Iris pigment epithelial cell (primary cell): ENCODE measurements at regions not wholly inside any gene's neighbourhood (a gene's known extent, or its start where the extent isn't known, plus 50 kb on each side); places are given as distances from the start of the nearest gene placed in this dataset.
"Not testable (repeated sequence)": the region's sequence is repeated elsewhere in the genome, so short reads cannot be mapped to it uniquely, and the experiment has no call there.

ENCODE experiments used
- DNase-seq: peaks from one replicate; pipeline ENCODE4 v3.0.0-alpha.2; 2011; ENCODE audit warnings: low read depth

- DNase-seq, result no peak
Measured at GRCh38 chr7:47089461-47089860, 492.4 kb downstream of the TNS3 start.

DNA sequence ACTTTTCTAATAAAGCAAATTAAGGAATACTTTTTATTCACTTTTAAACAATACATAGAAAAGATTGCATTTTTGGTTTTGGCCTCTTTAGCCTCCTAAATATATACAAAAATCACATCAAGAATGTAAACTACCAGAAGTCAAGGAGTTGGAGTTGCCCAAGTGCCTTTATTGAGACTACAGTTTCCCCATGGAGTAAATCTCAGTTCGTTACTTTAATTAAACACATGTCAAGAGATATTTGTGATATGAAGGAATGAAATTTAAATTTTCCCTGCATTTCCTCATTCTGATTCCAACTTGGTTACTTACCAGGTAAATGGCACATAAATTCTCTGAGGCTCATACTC lies 492.9 kb downstream of the TNS3 start:
- DNase-seq, result no peak

GRCh38 chr7:47088329-47089067 lies 493.4 kb downstream of the TNS3 start:
- DNase-seq, result peak; percentile 64

DNA sequence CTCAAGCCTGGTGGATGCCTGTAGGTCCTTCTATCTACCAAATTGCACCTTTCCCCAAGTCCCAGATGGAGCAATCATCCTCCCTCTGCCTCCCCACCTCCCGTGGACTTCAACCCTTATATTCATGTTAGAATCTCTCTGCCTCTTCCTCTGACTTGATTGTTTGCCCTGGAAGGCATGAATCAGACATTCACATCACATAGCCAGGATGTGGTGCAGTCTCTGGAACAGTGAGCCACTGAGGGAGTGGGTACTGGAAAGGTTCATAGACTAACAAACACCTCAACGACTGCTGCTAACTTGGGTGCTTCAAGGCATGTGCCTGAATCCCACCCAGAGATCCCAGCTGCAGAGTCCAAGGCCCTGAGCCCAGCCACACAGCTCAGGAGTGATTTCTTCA lies 494.0 kb downstream of the TNS3 start:
- peak; percentile 67 for DNase-seq

DNA sequence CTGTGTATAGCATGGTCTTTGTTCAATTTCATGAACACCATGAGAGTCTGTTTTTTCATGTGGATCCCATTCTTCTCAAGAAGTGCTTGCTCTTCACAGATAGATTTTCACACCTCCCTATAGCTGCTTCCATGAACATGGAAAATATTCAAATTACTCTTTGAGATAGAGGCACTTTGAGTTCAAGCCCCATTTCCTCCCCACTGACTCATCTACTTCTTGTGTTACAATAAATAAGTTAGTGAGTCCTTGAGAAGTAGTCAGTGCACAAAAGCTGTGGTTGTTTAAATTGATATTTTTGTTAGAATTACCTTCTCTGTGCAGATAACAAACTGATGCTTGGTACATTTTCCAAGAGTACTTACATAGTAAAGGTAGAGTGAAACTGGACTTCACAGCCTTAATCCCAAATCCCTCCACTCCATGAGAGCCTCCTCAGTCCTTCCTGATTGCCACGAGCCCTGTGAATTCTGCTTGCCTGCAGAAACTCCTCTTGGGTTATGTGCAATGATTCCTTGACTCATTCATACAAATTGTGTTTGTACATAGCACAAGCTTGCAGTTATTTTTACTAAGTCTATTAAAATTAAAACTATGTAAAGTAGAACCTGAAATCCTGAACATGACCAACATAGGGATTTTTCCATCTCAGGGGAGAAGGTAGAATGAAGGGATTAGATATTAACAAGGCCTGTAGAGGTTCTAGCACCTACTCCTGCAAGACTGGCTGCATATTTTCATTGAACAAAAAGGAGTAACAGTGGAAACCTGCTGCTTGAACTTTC lies 496.2 kb downstream of the TNS3 start:
- DNase-seq, result peak; percentile 58

DNA sequence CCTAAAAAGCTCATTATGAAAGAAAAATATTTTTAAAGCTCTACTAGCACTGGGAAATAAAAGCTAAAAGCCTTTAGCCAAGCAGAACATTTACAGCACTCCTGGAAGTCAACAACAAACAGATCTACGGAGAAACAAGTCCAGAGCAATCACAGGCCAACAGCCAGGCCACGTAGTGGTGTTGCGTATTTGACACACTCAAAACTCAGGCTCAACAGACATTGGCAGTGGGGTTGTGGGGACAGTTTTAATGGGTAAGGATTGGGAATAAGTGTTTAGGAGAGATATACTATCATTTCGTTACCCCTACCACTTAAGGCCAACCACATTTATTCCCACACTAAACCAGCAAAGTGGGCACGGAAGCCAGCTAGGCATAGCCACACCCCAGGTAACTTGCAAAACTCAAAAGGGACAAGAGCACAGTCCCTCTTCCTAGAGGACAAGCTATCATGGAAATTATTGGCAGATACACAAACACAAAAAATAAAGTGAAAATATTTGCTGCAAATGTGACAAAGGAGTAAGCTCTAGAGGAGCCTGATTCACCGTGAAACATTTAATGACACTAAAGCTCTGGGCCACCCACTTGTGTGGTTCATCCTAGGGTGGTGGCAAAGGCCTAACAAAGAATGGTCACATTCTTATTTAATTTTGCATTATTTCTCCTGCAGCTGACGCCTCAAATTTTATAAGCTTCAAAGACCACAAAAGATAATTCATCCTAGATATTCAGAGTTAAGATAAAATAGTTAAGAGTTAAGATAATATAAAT lies 498.2 kb downstream of the TNS3 start:
- DNase-seq, result no peak

- DNase-seq, result peak; percentile 43
Measured at GRCh38 chr7:47080816-47081215, 501.1 kb downstream of the TNS3 start.

- DNase-seq, result peak; percentile 73
Measured at GRCh38 chr7:47078241-47078640, 503.7 kb downstream of the TNS3 start.

DNA sequence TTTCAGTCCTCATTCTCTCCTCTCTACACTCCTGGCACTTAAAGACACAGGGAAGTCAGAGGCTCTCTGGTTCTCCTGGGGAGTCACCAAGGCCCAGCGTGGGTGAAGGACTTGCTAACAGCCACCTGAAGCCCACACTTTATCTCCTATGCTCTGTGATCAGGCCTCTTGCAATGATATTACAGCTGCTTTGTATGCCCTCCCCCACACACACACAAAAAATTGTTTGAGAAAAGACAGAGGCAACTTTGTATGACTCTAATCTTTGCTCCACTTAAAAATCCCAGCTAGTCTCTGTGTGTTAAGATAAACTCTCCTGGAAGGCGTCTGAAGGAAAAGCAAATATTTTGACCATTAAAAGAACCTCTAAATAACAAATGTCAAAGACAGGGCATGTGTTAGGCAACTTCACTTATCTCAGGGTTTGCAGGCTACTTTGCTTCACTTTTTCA lies 507.2 kb downstream of the TNS3 start:
- DNase-seq, result no peak

DNA sequence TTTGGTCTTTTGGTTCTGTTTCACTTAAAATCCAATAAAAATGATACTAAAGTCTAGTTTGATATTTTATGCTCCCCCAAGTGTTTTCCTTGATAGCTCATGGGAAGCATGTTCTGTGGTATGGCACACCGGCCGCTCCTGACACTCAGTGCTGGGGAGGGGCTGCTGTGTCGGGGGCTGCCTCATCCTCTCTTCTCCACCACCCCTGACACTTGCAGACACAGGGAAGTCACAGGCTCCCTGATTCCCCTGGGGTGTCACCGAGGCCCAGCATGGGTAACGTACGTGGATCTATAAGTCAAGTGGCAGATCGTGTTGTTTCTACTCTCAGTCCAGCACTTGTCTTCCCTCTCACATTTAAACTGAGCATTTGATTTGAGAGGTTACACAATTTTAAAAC lies 508.6 kb downstream of the TNS3 start:
- DNase-seq, result no peak

- no peak for DNase-seq
Measured at GRCh38 chr7:47071866-47072265, 510.0 kb downstream of the TNS3 start.

GRCh38 chr7:47069385-47070076 lies 512.4 kb downstream of the TNS3 start:
- DNase-seq, result no peak

DNA sequence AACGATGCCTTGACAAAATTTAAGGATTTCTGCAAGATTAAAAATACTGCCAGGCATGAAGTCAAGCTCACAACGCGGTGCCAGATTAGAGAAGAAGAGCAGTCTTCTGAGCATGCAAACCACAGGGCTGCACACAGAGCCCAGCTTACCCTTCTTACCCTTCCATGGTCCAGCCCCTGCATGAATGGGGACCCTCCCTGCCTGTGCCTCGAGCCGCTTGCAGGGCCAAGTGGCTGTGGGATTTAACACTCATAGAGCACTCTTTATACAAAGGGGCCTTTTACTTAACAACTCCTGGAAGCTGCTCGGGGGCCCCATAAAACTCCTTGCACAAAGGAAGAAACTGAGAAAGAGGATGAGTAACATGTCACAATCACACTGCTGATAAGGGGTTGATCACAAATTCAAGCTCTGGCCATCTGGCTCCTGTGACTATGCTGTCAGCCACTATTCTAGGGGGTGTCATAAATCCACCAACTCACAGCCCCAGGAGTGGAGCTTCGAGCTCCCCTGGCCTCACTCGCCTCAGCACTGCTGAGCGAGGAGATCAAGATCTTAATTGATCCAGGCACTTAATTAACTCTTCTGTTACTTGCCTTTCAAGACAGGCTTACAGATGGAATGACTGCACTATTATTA lies 514.8 kb downstream of the TNS3 start:
- DNase-seq, result no peak

GRCh38 chr7:47056731-47057130 lies 525.2 kb downstream of the TNS3 start:
- DNase-seq, result no peak

GRCh38 chr7:47052541-47053208 lies 529.2 kb downstream of the TNS3 start:
- DNase-seq, result not testable (repeated sequence)

- no peak for DNase-seq
Measured at GRCh38 chr7:47049234-47049774, 532.6 kb downstream of the TNS3 start.

DNA sequence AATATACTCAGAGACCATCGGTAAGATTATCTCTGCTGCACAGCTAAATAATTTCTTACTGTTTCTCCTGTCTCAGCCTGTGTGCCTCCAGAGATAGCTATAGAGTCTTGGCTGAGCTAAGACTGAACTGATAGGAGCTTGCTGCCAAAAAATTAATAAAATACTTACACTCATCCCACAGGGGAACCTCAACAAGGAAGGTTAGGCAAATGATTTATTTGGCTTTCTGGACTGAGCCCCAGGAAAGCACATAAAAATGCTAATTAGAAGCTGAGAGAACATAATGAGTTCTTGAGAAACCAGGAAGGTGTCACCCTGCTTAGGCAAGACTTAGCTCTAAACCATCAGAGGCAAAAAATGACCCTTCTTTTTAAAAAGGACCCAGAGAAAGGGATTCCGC lies 534.5 kb downstream of the TNS3 start:
- no peak for DNase-seq

DNA sequence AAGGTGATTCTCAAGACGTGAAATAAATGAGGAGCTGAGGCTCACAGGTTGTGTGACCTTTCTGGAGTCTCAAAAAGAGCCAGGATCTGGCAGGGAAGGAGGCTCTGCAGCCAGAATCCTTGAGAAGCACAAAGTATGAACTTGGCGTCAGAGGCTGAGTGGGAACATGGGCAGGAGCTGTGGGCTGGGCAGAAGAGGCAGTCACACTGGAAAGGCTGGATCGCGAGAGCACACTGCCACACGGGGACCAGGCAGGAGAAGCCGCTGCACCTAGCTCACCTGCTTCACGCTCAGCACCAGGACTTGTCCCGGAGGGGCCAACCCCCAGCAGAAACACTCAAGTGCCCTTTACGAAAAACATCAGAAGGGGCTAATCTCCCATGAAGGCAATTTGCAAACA lies 535.0 kb downstream of the TNS3 start:
- DNase-seq, result no peak

- DNase-seq, result peak; percentile 61
Measured at GRCh38 chr7:47045207-47046051, 536.5 kb downstream of the TNS3 start.

- DNase-seq, result no peak
Measured at GRCh38 chr7:47044625-47045024, 537.3 kb downstream of the TNS3 start.
